ENCODE measurements at regions not wholly inside any gene's neighbourhood (a gene's known extent, or its start where the extent isn't known, plus 50 kb on each side); places are given as distances from the start of the nearest gene placed in this dataset.

- no peak for TF ChIP-seq EZH2 (IDR thresholded peaks at IDR 0.05; ENCODE audit: insufficient read depth, low read length)
- TF ChIP-seq CTCF (IDR thresholded peaks at IDR 0.05; ENCODE audit: insufficient read depth, low read depth, low read length), result no peak
- Mint-ChIP-seq H3K27me3 (ENCODE audit: low read depth, unreplicated experiment) (no peaks in the 10 kb centered on the region), H3K4me3 (ENCODE audit: unreplicated experiment) (no peak overlapping the region), H3K9me3 (ENCODE audit: unreplicated experiment) (no peaks in the 10 kb centered on the region), H3K27ac (ENCODE audit: unreplicated experiment) (no peak overlapping the region), H3K36me3 (ENCODE audit: low read depth, unreplicated experiment) (no peaks in the 10 kb centered on the region), H3K4me1 (ENCODE audit: low read depth, unreplicated experiment) (no peaks in the 10 kb centered on the region)
- no peak overlapping the region for H3K9ac ChIP-seq (ENCODE audit: low read length)
- H3K4me1 ChIP-seq (ENCODE audit: insufficient read depth, low read length), result no peaks in the 10 kb centered on the region
- H3K9me3 ChIP-seq (ENCODE audit: insufficient read depth, low read depth, low read length), result no peaks in the 10 kb centered on the region
- H3K36me3 ChIP-seq (ENCODE audit: insufficient read depth, low read length), result no peaks in the 10 kb centered on the region
- FAIRE-seq, result no peak
- H4K20me1 ChIP-seq (ENCODE audit: insufficient read depth, low read length), result no peaks in the 10 kb centered on the region
- H3K79me2 ChIP-seq (ENCODE audit: insufficient read depth, low read length), result no peaks in the 10 kb centered on the region
- no peak overlapping the region for H3K4me2 ChIP-seq (ENCODE audit: low read length)
- no peak overlapping the region for H2AFZ ChIP-seq (ENCODE audit: low read depth, low read length)
- H3K4me3 ChIP-seq (ENCODE audit: insufficient read depth, low read depth, low read length), result no peak overlapping the region
- H3K27me3 ChIP-seq (ENCODE audit: insufficient read depth, low read length), result no peaks in the 10 kb centered on the region
- no peak overlapping the region for H3K27ac ChIP-seq (ENCODE audit: low read depth, low read length)
- DNase-seq (ENCODE audit: low read depth), result no peak
Measured at GRCh38 chr6:147742440-147742839, 233.9 kb downstream of the SAMD5 start.

GRCh38 chr6:147744012-147744411, 235.5 kb downstream of the SAMD5 start:
- Histone ChIP-seq H3K27ac (ENCODE audit: low read depth, low read length) (no peak overlapping the region), H3K9ac (ENCODE audit: low read length) (no peak overlapping the region), H3K4me2 (ENCODE audit: low read length) (no peak overlapping the region), H2AFZ (ENCODE audit: low read depth, low read length) (no peak overlapping the region), H3K4me1 (ENCODE audit: insufficient read depth, low read length) (no peaks in the 10 kb centered on the region), H4K20me1 (ENCODE audit: insufficient read depth, low read length) (no peaks in the 10 kb centered on the region), H3K79me2 (ENCODE audit: insufficient read depth, low read length) (no peaks in the 10 kb centered on the region), H3K36me3 (ENCODE audit: insufficient read depth, low read length) (no peaks in the 10 kb centered on the region), H3K4me3 (ENCODE audit: insufficient read depth, low read depth, low read length) (no peak overlapping the region), H3K27me3 (ENCODE audit: insufficient read depth, low read length) (no peaks in the 10 kb centered on the region), H3K9me3 (ENCODE audit: insufficient read depth, low read depth, low read length) (no peaks in the 10 kb centered on the region)
- DNase-seq (ENCODE audit: low read depth) (no peak), FAIRE-seq (no peak)
- no peaks in the 10 kb centered on the region for H3K36me3 Mint-ChIP-seq (ENCODE audit: low read depth, unreplicated experiment)
- no peaks in the 10 kb centered on the region for H3K27me3 Mint-ChIP-seq (ENCODE audit: low read depth, unreplicated experiment)
- H3K27ac Mint-ChIP-seq (ENCODE audit: unreplicated experiment), result no peak overlapping the region
- no peaks in the 10 kb centered on the region for H3K4me1 Mint-ChIP-seq (ENCODE audit: low read depth, unreplicated experiment)
- TF ChIP-seq CTCF (IDR thresholded peaks at IDR 0.05; ENCODE audit: insufficient read depth, low read depth, low read length), result no peak
- TF ChIP-seq EZH2 (IDR thresholded peaks at IDR 0.05; ENCODE audit: insufficient read depth, low read length), result no peak
- no peaks in the 10 kb centered on the region for H3K9me3 Mint-ChIP-seq (ENCODE audit: unreplicated experiment)
- no peak overlapping the region for H3K4me3 Mint-ChIP-seq (ENCODE audit: unreplicated experiment)

GRCh38 chr6:147749331-147749730, 240.8 kb downstream of the SAMD5 start:
- H3K79me2 ChIP-seq (ENCODE audit: insufficient read depth, low read length), result no peaks in the 10 kb centered on the region
- no peak overlapping the region for H3K9ac ChIP-seq (ENCODE audit: low read length)
- H2AFZ ChIP-seq (ENCODE audit: low read depth, low read length), result no peak overlapping the region
- H3K27ac ChIP-seq (ENCODE audit: low read depth, low read length), result no peak overlapping the region
- TF ChIP-seq CTCF (IDR thresholded peaks at IDR 0.05; ENCODE audit: insufficient read depth, low read depth, low read length) (no peak), EZH2 (IDR thresholded peaks at IDR 0.05; ENCODE audit: insufficient read depth, low read length) (no peak)
- Mint-ChIP-seq H3K4me1 (ENCODE audit: low read depth, unreplicated experiment) (no peaks in the 10 kb centered on the region), H3K36me3 (ENCODE audit: low read depth, unreplicated experiment) (no peaks in the 10 kb centered on the region), H3K4me3 (ENCODE audit: unreplicated experiment) (no peak overlapping the region), H3K9me3 (ENCODE audit: unreplicated experiment) (peaks cover 1% of the 10 kb centered on the region), H3K27ac (ENCODE audit: unreplicated experiment) (no peak overlapping the region), H3K27me3 (ENCODE audit: low read depth, unreplicated experiment) (no peaks in the 10 kb centered on the region)
- no peak overlapping the region for H3K4me3 ChIP-seq (ENCODE audit: insufficient read depth, low read depth, low read length)
- no peaks in the 10 kb centered on the region for H3K9me3 ChIP-seq (ENCODE audit: insufficient read depth, low read depth, low read length)
- no peaks in the 10 kb centered on the region for H4K20me1 ChIP-seq (ENCODE audit: insufficient read depth, low read length)
- no peaks in the 10 kb centered on the region for H3K27me3 ChIP-seq (ENCODE audit: insufficient read depth, low read length)
- no peaks in the 10 kb centered on the region for H3K36me3 ChIP-seq (ENCODE audit: insufficient read depth, low read length)
- H3K4me2 ChIP-seq (ENCODE audit: low read length), result no peak overlapping the region
- DNase-seq (ENCODE audit: low read depth), result no peak
- H3K4me1 ChIP-seq (ENCODE audit: insufficient read depth, low read length), result no peaks in the 10 kb centered on the region
- no peak for FAIRE-seq

Measured in astrocyte (in vitro differentiated cells and primary cell).